Stomach (tissue), 4 donors: ENCODE measurements at regions not wholly inside any gene's neighbourhood (a gene's known extent, or its start where the extent isn't known, plus 50 kb on each side); places are given as distances from the start of the nearest gene placed in this dataset.

Experiments used
- CTCF ChIP-seq, 7 experiments: fragments of 450-650 bp in 4 of 7; fragments of 200-600 bp in 3 of 7; sonication (generic) in 3 of 7; IDR thresholded peaks; one replicate each; pipeline ENCODE4 v1.5.1; 2016 to 2019; ENCODE audit warnings: antibody characterized with exemption in 7 of 7, control low read depth in 2 of 7, mild to moderate bottlenecking in 1 of 7
- POLR2A ChIP-seq, 4 donors: fragments of 450-650 bp; IDR thresholded peaks; one replicate each; pipeline ENCODE4 v1.6.1; 2016; ENCODE audit warnings: antibody characterized with exemption in 4 of 4, control low read depth in 2 of 4, mild to moderate bottlenecking in 1 of 4, moderate library complexity in 1 of 4

- no peak for TF ChIP-seq POLR2A (IDR thresholded peaks at IDR 0.05)
- no peak for TF ChIP-seq CTCF (IDR thresholded peaks at IDR 0.05)
Measured at GRCh38 chr5:159489779-159490178, 159.5 kb upstream of the IL12B start.
